Lower lobe of right lung (tissue), 2 donors: ENCODE measurements at regions not wholly inside any gene's neighbourhood (a gene's known extent, or its start where the extent isn't known, plus 50 kb on each side); places are given as distances from the start of the nearest gene placed in this dataset.

ENCODE experiments used
- ATAC-seq, 2 donors: fragments of 200-7000 bp; cut with Tn5 transposase; one replicate each; pipeline ENCODE4 v1.9.1; 2020 to 2022; ENCODE audit warnings: mild to moderate bottlenecking in 2 of 2, moderate library complexity in 2 of 2
- DNase-seq: peaks from one replicate; pipeline ENCODE4 v3.0.0-alpha.2; 2020
- H3K27ac ChIP-seq: fragments of 200-600 bp; one replicate; pipeline ENCODE4 v1.8.0; 2022
- H3K27me3 ChIP-seq: fragments of 200-600 bp; one replicate; pipeline ENCODE4 v1.8.0; 2022; ENCODE audit warnings: low read depth
- H3K36me3 ChIP-seq: fragments of 200-600 bp; one replicate; pipeline ENCODE4 v1.8.0; 2022; ENCODE audit warnings: mild to moderate bottlenecking
- H3K4me1 ChIP-seq: fragments of 200-600 bp; one replicate; pipeline ENCODE4 v1.8.0; 2022
- H3K4me3 ChIP-seq: fragments of 200-600 bp; one replicate; pipeline ENCODE4 v1.8.0; 2022; ENCODE audit warnings: mild to moderate bottlenecking
- H3K9me3 ChIP-seq: fragments of 200-600 bp; one replicate; pipeline ENCODE4 v1.8.0; 2022
- CTCF ChIP-seq: fragments of 200-600 bp; IDR thresholded peaks from one replicate; pipeline ENCODE4 v1.8.0; 2022; ENCODE audit warnings: antibody characterized with exemption, mild to moderate bottlenecking
- intact Hi-C: fragments of 100-400 bp; cut with DNase I; formaldehyde crosslinking; loops from one replicate; pipeline ENCODE4 v1.11.0; 2022
- donor health status: DM: no; HTN: yes; CAD: no; lungs with severe emphysema.

GRCh38 chr11:101341578-101341977 lies 212.0 kb upstream of the PGR start:
- H3K27ac ChIP-seq: no peak overlapping the region
- no peak for TF ChIP-seq CTCF
- intact Hi-C loops: no loop called here
- H3K36me3 ChIP-seq: no peaks in the 10 kb centered on the region
- no peaks in the 10 kb centered on the region for H3K27me3 ChIP-seq
- no peak for ATAC-seq
- DNase-seq: no peak
- no peaks in the 10 kb centered on the region for H3K4me1 ChIP-seq
- no peaks in the 10 kb centered on the region for H3K9me3 ChIP-seq
- H3K4me3 ChIP-seq: no peak overlapping the region

- Histone ChIP-seq H3K36me3 (no peaks in the 10 kb centered on the region), H3K4me1 (no peaks in the 10 kb centered on the region), H3K9me3 (no peaks in the 10 kb centered on the region), H3K4me3 (no peak overlapping the region), H3K27ac (no peak overlapping the region), H3K27me3 (no peaks in the 10 kb centered on the region)
- no peak for ATAC-seq
- no peak for DNase-seq
- TF ChIP-seq CTCF: no peak
- intact Hi-C loops: no loop called here
Observed at GRCh38 chr11:101336858-101337257, 207.2 kb upstream of the PGR start.

DNA sequence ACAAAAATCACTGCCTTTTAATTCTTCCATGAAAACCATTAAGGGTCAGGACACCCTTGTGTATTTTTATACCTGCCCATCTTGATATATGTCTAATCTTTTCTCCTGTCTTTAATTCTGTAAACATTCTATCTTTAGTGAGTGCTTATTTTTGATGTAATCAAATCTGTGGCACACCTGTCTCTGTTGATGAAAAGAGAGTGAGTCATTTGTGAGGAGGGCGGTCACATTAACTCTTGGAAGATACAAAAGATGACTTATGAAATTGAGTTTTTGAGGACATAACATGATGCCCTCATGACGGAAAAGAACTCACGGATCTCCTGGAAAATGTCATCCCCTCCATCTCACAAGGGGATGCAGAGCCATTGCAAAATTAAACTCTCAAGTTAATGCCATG lies 206.5 kb upstream of the PGR start:
- ATAC-seq: no peak
- Histone ChIP-seq H3K9me3 (no peaks in the 10 kb centered on the region), H3K4me1 (no peaks in the 10 kb centered on the region), H3K27ac (no peak overlapping the region), H3K4me3 (no peak overlapping the region), H3K27me3 (no peaks in the 10 kb centered on the region), H3K36me3 (no peaks in the 10 kb centered on the region)
- DNase-seq: no peak
- TF ChIP-seq CTCF: no peak
- intact Hi-C loops: no loop called here

GRCh38 chr11:101334581-101334980 lies 205.0 kb upstream of the PGR start:
- ATAC-seq (no peak), DNase-seq (no peak)
- TF ChIP-seq CTCF: no peak
- no peaks in the 10 kb centered on the region for H3K9me3 ChIP-seq
- intact Hi-C loops: no loop called here
- H3K4me3 ChIP-seq: no peak overlapping the region
- H3K36me3 ChIP-seq: no peaks in the 10 kb centered on the region
- no peaks in the 10 kb centered on the region for H3K4me1 ChIP-seq
- H3K27me3 ChIP-seq: no peaks in the 10 kb centered on the region
- no peak overlapping the region for H3K27ac ChIP-seq

- no peak for DNase-seq
- intact Hi-C loops: no loop called here
Observed at GRCh38 chr11:101331411-101331810, 201.8 kb upstream of the PGR start.

More at GRCh38 chr11:101331411-101331810, 201.8 kb upstream of the PGR start:
- no peak for ATAC-seq
- Histone ChIP-seq H3K27ac (no peak overlapping the region), H3K9me3 (no peaks in the 10 kb centered on the region), H3K4me1 (no peaks in the 10 kb centered on the region), H3K27me3 (no peaks in the 10 kb centered on the region), H3K4me3 (no peak overlapping the region), H3K36me3 (no peaks in the 10 kb centered on the region)
- TF ChIP-seq CTCF: no peak
